ENCODE measurements at regions not wholly inside any gene's neighbourhood (a gene's known extent, or its start where the extent isn't known, plus 50 kb on each side); places are given as distances from the start of the nearest gene placed in this dataset.
"Not testable (repeated sequence)": the region's sequence is repeated elsewhere in the genome, so short reads cannot be mapped to it uniquely, and the experiment has no call there.

DNA sequence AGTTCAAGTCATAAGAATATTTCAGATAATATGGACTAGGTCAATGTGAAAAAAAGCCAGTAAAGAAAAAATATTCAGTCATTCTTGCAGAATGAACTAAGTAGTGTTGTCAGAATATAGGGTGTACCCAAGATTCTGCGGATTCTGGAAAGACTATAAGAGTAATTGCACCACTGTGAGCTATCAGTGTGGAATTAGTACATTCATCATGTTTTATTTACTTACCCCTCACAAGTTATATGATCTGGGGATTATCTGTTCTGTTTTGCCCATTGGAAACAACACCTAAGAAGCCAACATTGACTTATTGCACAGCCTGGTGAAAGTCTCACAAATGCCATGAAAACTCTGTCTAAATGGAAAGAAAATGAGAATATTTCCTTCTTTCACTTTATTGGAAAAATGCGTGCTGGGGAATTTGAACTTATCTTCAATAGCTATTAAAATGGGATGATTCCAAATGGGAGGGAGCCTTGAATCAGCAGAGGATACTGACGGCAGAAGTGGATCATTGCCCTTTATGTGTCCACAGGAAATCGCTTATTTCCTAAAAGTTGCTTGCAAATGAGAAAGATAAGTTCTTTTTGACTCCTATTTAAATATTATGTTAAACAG, 563.3 kb upstream of the POM121L12 start:
- no peak for DNase-seq

DNA sequence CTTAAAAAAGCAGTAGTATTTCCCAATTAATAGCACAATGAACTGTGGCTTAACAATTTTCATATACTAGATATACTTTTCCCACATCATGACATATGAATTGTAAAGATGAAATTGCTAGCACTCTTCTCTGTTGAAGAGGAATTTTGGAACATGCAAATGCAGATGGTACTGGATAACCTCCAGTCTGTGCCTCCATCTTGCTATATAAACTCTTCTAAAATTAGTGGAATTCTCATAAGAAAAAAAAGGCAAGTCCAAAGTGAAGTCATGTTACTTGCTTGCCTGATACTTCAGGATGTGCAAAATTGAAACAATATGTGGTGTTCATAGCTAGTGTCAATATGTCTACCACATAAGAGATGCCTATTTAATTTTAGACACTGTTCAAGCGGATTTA, 570.2 kb upstream of the POM121L12 start:
- no peak for DNase-seq

DNA sequence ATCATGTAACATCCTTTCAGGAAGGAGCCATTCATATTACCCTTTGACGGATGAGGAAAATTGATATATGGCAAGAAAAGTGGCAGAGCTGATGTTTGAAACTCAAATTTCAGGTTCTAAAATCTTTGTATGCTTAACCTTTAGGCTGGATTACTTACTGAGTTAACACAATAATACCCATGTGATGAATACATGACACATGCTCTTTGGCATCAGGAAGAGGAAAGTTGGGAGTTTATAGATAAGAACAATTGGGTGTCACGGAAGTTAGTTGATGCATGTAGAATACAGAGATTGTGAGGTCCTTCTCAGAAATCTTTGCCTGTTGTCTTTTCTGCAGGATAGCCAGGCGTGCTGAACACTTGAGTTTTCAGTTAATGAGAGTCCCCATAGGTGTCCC, 572.1 kb upstream of the POM121L12 start:
- DNase-seq: no peak

DNA sequence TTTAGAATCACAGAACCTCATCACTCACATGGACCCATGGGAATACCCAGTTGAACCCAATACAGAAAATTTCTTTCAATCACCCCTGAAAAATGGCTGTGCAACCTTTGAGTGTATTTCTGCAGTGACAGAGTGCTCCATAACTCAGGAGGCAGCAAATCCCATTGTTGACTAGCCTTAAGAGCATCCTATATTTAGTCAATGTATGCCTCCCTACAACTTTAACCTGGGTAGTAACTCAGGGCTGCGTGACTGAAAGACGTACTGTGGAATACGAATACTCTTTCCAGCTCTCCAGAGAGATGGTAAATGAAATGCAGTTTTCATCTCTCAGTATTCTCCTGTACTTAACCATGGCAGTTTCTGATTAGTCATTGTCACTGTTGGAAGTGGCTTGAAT, 573.0 kb upstream of the POM121L12 start:
- no peak for DNase-seq

DNA sequence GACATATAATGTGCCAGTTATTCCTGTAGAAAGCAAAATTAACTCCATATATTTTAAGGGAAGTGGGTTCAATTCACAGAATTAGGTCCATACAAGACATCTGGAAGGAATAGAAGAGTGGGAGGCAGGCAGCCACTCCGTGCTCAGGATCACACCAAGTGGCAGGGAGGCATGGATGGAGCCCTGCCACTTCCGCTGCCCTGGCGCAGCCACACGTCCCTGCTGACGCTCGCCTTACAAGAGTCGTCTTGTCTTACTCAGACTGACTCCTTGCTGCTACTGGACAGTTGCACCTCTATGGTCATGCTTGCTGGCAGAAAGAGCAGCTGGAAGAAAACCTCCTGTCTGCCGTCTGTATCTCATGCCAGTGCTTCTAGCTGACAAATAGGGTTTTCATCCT, 579.9 kb upstream of the POM121L12 start:
- no peak for DNase-seq

DNA sequence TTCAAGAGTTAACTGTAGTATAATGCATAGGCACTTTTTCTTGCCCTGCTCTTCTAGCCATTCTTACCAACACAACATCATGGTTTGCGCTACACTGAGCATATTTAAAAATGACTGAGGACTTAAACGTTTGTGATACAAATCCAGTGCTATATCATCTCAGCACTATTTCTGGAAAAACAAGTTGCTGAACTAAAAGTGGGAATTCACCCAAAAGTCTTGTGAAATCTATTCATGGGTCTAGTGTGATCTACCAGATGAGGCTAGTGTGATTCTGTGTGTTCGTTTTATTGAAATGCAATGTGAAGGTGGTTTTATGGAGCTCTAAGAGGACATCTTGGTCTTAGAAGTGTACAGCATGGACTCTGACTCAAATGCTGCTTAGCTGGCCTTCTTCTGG, 584.6 kb upstream of the POM121L12 start:
- no peak for DNase-seq

DNA sequence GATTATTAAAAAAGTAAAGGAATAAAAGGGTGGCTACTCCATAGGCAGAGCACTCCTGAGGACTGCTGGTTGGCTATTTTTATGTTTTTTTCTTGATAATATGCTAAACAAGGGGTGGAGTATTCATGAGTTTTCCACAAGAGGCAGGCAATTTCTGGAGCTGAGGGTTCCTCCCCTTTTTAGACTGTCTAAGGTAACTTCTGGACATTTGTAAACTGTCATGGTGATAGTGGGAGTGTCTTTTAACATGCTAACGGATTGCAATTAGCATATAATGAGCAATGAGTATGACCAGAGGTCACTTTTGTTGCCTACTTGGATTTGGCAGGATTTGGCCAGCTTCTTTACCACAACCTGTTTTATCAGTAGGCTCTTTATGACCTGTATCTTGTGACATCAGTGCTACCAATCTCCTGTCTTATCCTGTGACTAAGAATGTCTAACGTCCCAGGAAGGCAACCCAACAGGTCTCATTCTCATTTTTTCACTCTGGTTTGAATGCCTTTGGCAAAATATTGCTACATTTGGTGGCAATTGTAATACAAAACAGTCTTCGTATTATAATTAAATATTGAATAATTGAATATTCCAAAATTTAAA, 587.8 kb upstream of the POM121L12 start:
- no peak for DNase-seq

DNA sequence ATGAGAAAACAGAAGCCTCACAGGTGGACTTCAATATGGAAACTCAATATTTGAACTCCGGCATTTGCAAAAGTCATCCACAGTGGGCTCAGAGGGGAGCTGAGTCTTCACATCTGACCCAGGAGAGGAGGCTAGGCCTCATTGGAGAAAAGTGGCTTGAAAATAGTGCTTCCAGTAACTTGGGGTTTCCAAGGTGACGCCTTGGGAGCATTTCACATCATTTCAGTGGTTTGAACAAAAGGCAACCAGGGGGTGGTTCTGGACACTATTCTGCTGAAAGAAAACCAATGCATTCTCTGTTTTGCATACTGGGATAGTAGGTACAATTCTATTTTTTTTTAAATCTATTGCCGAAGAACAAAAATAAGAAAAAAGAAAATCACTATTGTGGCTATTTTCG, 599.2 kb upstream of the POM121L12 start:
- DNase-seq: no peak

DNA sequence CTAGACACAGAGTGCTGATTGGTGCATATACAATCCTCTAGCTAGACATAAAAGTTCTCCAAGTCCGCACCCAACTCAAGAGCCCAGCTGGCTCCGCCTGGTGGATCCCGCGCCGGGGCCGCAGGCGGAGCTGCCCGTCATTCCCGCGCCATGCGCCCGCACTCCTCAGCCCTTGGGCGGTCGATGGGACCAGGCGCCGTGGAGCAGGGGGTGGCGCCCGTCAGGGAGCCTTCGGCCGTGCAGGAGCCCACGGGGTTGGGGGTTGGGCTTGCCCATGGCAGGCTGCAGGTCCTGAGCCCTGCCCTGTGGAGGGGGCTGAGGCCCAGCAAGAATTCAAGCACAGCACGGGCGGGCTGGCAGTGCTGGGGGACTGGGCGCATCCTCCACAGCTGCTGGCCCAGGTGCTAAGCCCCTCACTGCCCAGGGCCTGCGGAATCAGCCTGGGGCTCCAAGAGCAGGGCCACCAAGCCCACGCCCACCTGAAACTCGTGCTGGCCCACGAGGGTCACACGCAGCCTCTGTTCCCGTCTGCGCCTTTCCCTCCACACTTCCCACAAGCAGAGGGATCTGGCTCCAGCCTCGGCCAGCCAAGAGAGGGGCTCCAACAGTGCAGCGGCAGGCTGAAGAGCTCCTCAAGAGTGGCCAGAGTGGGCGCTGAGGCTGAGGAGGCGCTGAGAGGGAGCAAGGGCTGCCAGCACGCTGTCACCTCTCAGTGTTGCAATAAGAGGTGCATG, 604.2 kb upstream of the POM121L12 start:
- DNase-seq: no peak

DNA sequence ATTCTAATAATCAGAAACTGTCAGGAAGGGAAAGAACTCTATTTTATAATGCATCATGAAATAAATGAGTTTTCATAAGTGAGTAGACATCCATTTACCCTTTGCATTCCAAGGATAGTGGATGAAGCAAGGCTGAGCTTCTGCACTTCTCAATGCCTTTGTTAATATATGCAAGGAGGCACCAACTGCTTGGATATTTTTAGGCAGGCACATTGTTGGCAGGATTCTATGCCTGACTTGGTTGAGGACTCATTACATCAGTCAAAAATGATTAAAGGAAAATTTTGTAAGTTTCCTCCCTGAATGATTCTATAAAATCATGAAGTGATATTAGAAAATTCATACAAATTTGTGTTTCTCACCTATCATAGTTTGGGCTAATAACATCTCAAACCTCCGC, 612.2 kb upstream of the POM121L12 start:
- no peak for DNase-seq

DNA sequence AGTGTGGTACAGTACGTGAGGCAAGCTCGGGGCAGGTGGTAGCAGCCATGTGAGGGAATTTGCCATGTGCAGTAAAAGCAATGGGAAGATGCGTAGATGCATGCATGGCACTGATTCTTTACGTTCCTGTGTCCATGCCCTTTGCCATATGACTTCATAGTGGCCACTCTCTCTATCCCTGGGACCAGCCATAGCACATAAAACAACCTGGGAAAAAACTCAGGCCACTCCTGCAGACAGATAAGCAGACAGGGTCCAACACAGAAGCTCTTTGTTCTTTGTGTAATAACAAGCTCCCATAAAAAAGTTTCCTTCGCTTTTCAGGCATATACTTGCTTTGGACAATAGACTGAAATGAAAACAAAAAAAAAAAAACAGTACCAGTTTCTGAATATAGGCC, 622.4 kb upstream of the POM121L12 start:
- no peak for DNase-seq

DNA sequence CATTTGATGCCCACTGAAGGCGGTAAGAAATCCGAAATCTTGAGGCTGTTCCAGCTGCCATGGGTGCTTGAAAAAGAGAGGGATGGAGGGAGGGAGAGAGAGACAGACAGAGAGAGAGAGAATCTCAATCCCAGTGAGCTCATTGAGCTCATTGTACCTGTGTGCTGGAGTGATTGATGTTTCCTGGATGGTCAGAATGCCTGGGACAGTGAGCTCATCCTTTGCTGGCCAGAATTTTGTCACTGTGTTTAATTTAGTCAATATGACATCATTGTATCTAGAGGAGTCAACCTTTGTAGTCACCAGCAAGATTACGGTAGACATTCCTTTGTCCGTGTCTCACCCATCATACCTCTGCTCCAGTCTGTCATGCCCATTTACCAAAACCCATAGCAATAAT, 625.4 kb upstream of the POM121L12 start:
- no peak for DNase-seq

DNA sequence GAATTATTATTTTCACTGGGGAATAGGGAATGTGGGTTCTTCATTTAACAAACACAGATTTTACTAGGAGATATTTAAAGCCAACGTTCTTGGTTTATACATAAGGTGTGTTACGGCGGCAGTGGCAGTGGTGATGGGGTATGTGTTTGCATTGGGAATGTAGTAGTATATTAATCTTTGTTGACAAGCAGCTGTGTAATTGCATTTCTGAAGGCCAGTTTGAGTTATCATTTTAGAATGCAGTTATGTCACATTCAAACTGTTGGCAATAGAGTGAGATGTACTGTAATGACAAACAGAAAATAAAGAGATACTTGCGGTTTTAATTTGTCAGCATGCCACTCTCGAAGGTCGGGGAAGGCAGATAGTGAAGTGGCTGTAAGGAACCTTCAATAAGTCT, 628.6 kb upstream of the POM121L12 start:
- no peak for DNase-seq

DNA sequence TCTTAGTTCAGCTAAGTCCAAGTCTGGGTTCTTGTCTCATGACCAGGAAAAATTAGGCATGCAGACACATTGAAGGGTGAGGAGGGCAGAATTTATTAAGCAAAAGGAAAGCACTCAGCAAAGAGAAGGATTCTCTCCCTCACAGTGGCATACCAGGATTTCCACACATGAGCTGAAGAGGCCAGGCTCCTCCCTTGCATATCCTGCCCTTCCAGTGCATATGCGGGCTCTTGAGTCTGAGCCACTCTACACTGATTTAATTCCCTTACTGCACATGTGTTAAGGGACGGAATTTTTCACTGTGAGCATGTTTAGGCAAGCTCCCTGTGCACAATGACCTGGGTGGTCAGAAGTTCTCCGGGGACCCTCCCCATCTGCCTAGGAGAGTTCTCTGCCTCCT, 652.7 kb upstream of the POM121L12 start:
- DNase-seq: no peak

DNA sequence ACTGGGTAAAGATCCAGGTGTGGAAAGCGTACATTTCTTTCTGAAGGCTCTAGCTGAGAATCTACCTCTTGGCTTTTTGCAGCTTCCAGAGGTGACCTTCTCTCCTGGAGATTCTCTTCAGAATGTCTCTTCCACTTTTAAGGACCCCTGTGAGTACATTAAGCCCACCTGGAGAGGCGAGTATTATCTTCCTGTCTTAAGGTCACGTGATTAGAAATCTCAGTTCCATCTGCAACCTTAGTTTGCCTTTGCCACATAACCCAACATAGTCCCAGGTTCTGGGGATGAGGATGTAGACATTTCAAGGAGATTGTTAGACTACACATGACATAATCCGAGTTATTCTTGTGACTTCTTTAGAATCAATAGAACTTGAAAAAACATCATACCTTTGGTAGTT, 665.5 kb upstream of the POM121L12 start:
- no peak for DNase-seq

DNA sequence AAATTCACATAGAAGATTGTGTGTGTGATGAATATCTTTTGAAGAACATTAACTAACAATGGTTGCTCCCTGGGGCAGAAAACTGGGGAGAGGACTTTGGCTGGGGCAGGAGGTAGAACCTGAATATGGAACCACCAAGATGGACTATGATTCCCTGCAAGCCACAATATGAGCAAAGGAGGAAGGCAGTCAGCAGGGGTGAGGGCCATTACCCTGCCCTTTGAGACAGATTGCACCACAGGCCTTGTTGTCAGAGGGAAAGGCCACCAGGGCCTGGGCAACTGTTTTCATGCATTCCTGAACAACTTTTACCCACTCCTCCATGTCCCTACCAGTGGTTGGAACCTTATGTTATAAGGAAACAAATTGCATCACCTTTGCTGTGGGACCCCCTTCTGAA, 670.1 kb upstream of the POM121L12 start:
- DNase-seq: no peak

DNA sequence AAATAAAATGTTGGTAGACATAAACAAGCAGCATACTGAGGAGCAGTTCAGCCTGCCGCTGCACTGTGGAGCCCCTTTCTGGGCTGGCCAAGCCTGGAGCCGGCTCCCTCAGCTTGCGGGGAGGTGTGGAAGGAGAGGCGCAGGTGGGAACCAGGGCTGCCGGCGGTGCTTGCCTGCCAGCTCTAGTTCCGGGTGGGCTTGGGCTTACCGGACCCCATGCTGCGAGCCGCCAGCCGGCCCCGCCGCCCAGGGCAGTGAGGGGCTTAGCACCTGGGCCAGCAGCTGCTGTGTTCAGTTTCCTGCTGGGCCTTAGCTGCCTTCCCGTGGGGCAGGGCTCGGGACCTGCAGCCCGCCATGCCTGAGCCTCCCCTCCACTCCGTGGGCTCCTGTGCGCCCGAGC, 672.9 kb upstream of the POM121L12 start:
- no peak for DNase-seq

DNA sequence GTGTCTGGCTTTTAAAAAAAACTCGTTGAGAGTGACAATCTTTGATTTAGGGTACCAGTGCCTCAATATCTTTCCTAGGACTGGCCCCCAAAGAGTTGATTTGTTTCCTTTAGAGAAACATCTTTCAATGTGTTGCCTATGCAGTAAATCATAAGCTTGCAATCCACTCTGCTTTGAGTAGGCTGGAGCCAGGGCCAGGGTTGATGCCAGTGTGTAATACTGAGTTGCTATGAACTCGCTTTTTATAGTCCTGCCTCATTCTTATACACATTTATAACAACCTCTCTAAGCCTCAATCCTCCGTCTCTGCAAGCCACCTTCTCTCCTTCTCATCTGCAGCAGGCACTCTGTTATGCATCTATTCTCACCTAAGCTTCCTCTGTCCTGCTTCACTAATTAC, 674.9 kb upstream of the POM121L12 start:
- no peak for DNase-seq

DNA sequence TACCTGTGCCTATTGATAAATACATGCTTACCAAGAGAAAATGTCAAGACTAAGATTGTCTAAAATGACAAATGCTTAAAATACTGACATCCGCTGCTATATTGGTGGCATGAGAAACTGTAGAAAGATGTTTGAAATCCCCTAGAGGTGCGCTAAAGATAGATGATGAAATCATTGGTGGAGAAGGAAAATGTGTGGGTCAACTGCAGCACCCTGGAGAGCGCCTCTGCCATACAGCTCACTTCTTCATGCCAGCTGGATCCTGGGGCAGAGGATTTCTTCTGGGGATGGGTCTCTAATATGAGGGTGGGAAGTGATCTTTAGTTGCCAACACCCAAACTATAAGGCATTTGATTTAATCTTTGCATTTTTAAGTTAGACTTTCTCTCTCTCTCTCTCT, 680.4 kb upstream of the POM121L12 start:
- no peak for DNase-seq

DNA sequence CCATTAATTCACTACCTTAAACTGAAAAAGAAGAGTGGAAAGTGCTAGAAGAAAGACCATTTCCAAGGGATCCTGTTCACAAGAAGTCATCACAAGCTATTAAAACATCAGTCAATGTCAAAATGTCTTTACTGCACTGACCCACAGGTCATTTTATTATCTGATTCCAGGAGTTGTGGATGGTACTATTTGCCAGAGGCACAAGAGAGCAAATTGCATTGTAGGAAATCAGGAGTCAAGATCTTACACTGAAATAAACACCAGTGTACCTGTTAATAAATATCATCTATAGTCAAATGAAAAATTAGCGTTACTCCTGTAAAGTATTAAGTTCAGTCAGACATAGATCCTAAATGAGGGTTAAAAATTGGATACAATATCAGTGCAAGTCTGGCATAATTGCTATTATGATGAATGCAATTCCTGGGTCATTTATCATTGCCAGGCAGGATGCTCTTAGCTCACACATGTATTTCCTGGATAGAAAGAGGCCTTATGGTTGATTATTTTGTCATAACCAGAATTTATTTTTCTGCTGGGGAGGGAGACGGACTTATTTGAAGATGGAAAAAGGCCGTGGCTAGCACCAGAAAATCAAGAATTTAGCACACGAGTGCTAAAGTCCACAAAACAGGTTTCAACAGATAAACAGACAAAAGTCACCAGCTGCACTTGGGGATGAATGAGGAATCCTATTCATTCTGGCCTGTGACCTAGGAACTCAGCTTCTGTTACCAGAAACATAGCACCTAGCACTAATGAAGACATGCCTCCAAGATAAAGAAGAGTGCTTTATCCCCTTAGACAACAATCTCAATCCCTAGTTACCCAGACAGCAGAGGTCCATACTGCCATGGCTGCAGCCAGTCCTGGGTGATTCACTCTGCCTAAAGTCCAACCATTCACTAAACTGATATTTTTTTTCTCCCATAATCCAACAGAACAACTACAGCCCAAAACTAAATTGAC, 683.1 kb upstream of the POM121L12 start:
- no peak for DNase-seq

DNA sequence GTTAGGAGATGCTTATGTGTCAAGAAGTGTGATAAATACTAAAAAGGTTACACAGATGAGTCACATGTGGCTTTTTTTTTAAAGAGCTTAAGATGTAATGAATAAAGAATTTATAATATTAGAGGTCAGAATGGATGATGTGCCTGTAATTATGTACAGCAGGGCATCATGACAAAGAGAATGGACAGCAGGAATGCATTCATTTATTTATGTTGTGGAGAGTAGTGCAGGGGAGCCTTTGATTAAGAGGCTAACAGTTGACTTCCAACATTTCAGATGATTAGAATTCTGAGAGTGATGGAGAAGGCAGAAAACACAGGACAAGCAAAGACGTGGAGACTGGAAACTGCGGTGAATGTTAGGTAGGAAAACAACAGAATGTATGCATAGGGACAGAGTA, 691.4 kb upstream of the POM121L12 start:
- no peak for DNase-seq

DNA sequence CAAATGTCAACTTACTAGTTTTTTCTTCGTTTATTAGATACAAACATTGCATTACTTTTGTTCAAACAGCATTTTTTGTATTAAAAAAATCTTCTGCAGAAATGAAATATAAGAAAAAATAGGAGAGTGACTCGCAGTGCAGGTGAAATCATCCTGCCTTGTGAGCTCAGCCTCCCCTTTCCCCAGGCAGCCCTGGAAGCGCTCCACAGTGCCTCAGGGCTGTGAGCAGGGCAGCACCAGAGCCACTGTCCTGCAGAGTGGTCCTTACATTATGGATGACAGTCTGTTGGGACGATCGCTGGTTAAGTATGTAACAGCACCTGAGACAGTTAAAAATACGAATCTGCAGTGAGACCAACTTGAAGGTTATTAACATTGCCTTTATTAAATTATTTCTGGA, 695.4 kb upstream of the POM121L12 start:
- no peak for DNase-seq

DNA sequence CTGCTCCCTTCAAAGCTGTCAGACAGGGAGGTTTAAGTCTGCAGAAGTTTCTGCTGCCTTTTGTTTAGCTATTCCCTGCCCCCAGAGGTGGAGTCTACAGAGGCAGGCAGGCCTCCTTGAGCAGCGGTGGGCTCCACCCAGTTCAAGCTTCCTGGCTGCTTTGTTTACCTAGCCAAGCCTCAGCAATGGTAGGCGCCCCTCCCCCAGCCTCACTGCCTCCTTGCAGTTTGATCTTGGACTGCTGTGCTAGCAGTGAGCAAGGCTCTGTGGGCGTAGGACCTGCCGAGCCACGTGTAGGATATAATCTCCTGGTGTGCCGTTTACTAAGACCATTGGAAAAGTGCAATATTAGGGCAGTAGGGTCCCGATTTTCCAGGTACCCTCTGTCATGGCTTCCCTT, 707.1 kb upstream of the POM121L12 start:
- not testable (repeated sequence) for DNase-seq

DNA sequence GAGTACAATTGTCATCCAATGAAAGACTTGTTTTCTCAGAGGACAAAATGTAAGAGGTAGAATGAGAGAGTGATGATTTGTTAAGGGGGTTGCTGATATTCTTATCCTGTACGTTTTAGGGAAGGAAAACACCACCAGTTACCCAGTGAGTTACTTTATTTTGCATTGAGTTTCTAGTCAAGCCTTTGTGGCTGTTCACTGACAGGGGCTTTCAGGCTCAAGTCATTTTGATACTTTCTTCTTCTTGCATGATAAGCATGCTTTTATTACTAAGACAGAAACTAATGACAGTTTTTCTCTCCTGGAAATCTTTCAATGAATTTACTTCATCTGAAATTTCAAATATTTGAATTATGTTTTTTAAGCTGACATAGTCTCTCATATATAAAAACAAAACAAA, 710.2 kb upstream of the POM121L12 start:
- DNase-seq: no peak

All from stimulated activated CD4-positive, alpha-beta T cell treated with anti-CD3 and anti-CD28 coated beads, Interleukin-2, amount 100 ng/mL, for 24 hours (primary cell).